ENCODE measurements at regions not wholly inside any gene's neighbourhood (a gene's known extent, or its start where the extent isn't known, plus 50 kb on each side); places are given as distances from the start of the nearest gene placed in this dataset.

- Histone ChIP-seq H3K27me3 (replicated peaks; ENCODE audit: control insufficient read depth, insufficient read depth, low read length) (no peaks in the 10 kb centered on the region), H3K4me1 (no peaks in the 10 kb centered on the region), H3K4me3 (ENCODE audit: low read depth, low read length) (no peak overlapping the region), H3K9me3 (no peaks in the 10 kb centered on the region), H3K36me3 (ENCODE audit: control insufficient read depth, insufficient read depth, low read length) (no peaks in the 10 kb centered on the region)
- no peak overlapping the region for H3K4me3 Mint-ChIP-seq (ENCODE audit: unreplicated experiment)
- H3K4me1 Mint-ChIP-seq (ENCODE audit: low read depth, unreplicated experiment): no peaks in the 10 kb centered on the region
- no peaks in the 10 kb centered on the region for H3K27me3 Mint-ChIP-seq (ENCODE audit: insufficient read depth, unreplicated experiment)
- ChIA-PET CTCF (no interaction called here), POLR2A (no interaction called here)
- TF ChIP-seq CTCF (IDR thresholded peaks at IDR 0.05; ENCODE audit: insufficient read depth in 1 of 2, low read depth in 1 of 2, low read length in 1 of 2, severe bottlenecking in 1 of 2, unreplicated experiment in 1 of 2): no peak
- intact Hi-C loops (cut with micrococcal nuclease; ENCODE audit: unreplicated experiment): loop anchor here (2.0 kb wide), 2 partner anchors 53 to 79 kb away; no protein-coding TSS in a partner anchor
- H3K36me3 Mint-ChIP-seq (ENCODE audit: insufficient read depth, unreplicated experiment): no peaks in the 10 kb centered on the region
- no TSS peak for BruUV-seq (replicated peaks)
- no peak overlapping the region for H3K27ac Mint-ChIP-seq (ENCODE audit: unreplicated experiment)
- H3K9me3 Mint-ChIP-seq (ENCODE audit: unreplicated experiment): no peaks in the 10 kb centered on the region
- no peak for DNase-seq
These were observed 172.7 kb upstream of the PRICKLE2 start for GRCh38 chr3:64398006-64398405.

- POLR2A ChIA-PET: interaction anchor here (0.7 kb wide), 1 partner anchor 253 kb away, joined by 4 read pairs; no protein-coding TSS in a partner anchor
These were observed 172.3 kb upstream of the PRICKLE2 start for GRCh38 chr3:64397573-64397972.

GRCh38 chr3:64395490-64395889, 170.2 kb upstream of the PRICKLE2 start:
- DNase-seq: no peak
- Histone ChIP-seq H3K27me3 (replicated peaks; ENCODE audit: control insufficient read depth, insufficient read depth, low read length) (no peaks in the 10 kb centered on the region), H3K9me3 (no peaks in the 10 kb centered on the region), H3K36me3 (ENCODE audit: control insufficient read depth, insufficient read depth, low read length) (no peaks in the 10 kb centered on the region), H3K4me3 (ENCODE audit: low read depth, low read length) (no peak overlapping the region), H3K4me1 (no peaks in the 10 kb centered on the region)
- intact Hi-C loops (cut with micrococcal nuclease; ENCODE audit: unreplicated experiment): no loop called here
- no peak overlapping the region for H3K4me3 Mint-ChIP-seq (ENCODE audit: unreplicated experiment)
- H3K27ac Mint-ChIP-seq (ENCODE audit: unreplicated experiment): no peak overlapping the region
- POLR2A ChIA-PET: no interaction called here
- H3K36me3 Mint-ChIP-seq (ENCODE audit: insufficient read depth, unreplicated experiment): no peaks in the 10 kb centered on the region
- no peaks in the 10 kb centered on the region for H3K4me1 Mint-ChIP-seq (ENCODE audit: low read depth, unreplicated experiment)
- TF ChIP-seq CTCF (IDR thresholded peaks at IDR 0.05; ENCODE audit: insufficient read depth in 1 of 2, low read depth in 1 of 2, low read length in 1 of 2, severe bottlenecking in 1 of 2, unreplicated experiment in 1 of 2): no peak
- CTCF ChIA-PET: no interaction called here
- no TSS peak for BruUV-seq (replicated peaks)
- no peaks in the 10 kb centered on the region for H3K9me3 Mint-ChIP-seq (ENCODE audit: unreplicated experiment)
- no peaks in the 10 kb centered on the region for H3K27me3 Mint-ChIP-seq (ENCODE audit: insufficient read depth, unreplicated experiment)

More at GRCh38 chr3:64397573-64397972, 172.3 kb upstream of the PRICKLE2 start:
- Histone ChIP-seq H3K9me3 (no peaks in the 10 kb centered on the region), H3K36me3 (ENCODE audit: control insufficient read depth, insufficient read depth, low read length) (no peaks in the 10 kb centered on the region), H3K27me3 (replicated peaks; ENCODE audit: control insufficient read depth, insufficient read depth, low read length) (no peaks in the 10 kb centered on the region), H3K4me3 (ENCODE audit: low read depth, low read length) (no peak overlapping the region), H3K4me1 (no peaks in the 10 kb centered on the region)
- Mint-ChIP-seq H3K4me1 (ENCODE audit: low read depth, unreplicated experiment) (no peaks in the 10 kb centered on the region), H3K36me3 (ENCODE audit: insufficient read depth, unreplicated experiment) (no peaks in the 10 kb centered on the region), H3K9me3 (ENCODE audit: unreplicated experiment) (no peaks in the 10 kb centered on the region), H3K27ac (ENCODE audit: unreplicated experiment) (no peak overlapping the region), H3K27me3 (ENCODE audit: insufficient read depth, unreplicated experiment) (no peaks in the 10 kb centered on the region), H3K4me3 (ENCODE audit: unreplicated experiment) (no peak overlapping the region)
- CTCF ChIA-PET: no interaction called here
- intact Hi-C loops (cut with micrococcal nuclease; ENCODE audit: unreplicated experiment): no loop called here
- no peak for TF ChIP-seq CTCF (IDR thresholded peaks at IDR 0.05; ENCODE audit: insufficient read depth in 1 of 2, low read depth in 1 of 2, low read length in 1 of 2, severe bottlenecking in 1 of 2, unreplicated experiment in 1 of 2)
- no TSS peak for BruUV-seq (replicated peaks)
- DNase-seq: no peak
